CD4-positive, CD25-positive, alpha-beta regulatory T cell (primary cell): ENCODE measurements at regions not wholly inside any gene's neighbourhood (a gene's known extent, or its start where the extent isn't known, plus 50 kb on each side); places are given as distances from the start of the nearest gene placed in this dataset.

Experiments used
- ATAC-seq, 2 donors: fragments of 150-1000 bp; cut with Tn5 transposase; one replicate each; pipeline ENCODE4 v1.10.0; 2021; ENCODE audit warnings: low read depth in 2 of 2, moderate number of reproducible peaks in 2 of 2, moderate library complexity in 1 of 2
- DNase-seq, 3 donors: peaks; one replicate each; pipeline versions ENCODE4 v3.0.0 to v3.0.0-alpha.2; 2012 to 2022; ENCODE audit warnings: mixed read lengths in 1 of 3
- H3K27ac ChIP-seq: one replicate; pipeline ENCODE4 v1.7.0; 2013; ENCODE audit warnings: mild to moderate bottlenecking, low read length; ENCODE audit not compliant: insufficient read depth, poor library complexity, severe bottlenecking
- H3K27me3 ChIP-seq: one replicate; pipeline ENCODE4 v1.7.0; 2013; ENCODE audit warnings: low read length; ENCODE audit not compliant: control insufficient read depth, insufficient read depth
- H3K36me3 ChIP-seq: one replicate; pipeline ENCODE4 v1.7.0; 2013; ENCODE audit warnings: mild to moderate bottlenecking, low read length, moderate library complexity; ENCODE audit not compliant: control insufficient read depth, insufficient read depth
- H3K4me1 ChIP-seq: 2 replicates; pipeline ENCODE4 v1.7.0; 2013; ENCODE audit warnings: mild to moderate bottlenecking, low read length; ENCODE audit not compliant: insufficient read depth, control insufficient read depth, poor library complexity, severe bottlenecking
- H3K4me3 ChIP-seq: one replicate; pipeline ENCODE4 v1.7.0; 2013; ENCODE audit warnings: low read depth, mild to moderate bottlenecking, low read length, moderate library complexity
- H3K9me3 ChIP-seq, 2 experiments: 1 replicate in 1 of 2; 2 replicates in 1 of 2; pipeline ENCODE4 v1.7.0; 2013; ENCODE audit warnings: low read length in 2 of 2, mild to moderate bottlenecking in 1 of 2, moderate library complexity in 1 of 2; ENCODE audit not compliant: control insufficient read depth in 2 of 2
- H3K27ac Mint-ChIP-seq, 3 donors: one replicate each; pipeline ENCODE4 v1.8.0; 2020 to 2022; ENCODE audit warnings: mild to moderate bottlenecking in 3 of 3, mixed read lengths in 3 of 3, moderate library complexity in 2 of 3
- H3K27me3 Mint-ChIP-seq: one replicate; pipeline ENCODE4 v1.8.0; 2022; ENCODE audit warnings: mild to moderate bottlenecking, mixed read lengths
- H3K36me3 Mint-ChIP-seq: one replicate; pipeline ENCODE4 v1.8.0; 2020; ENCODE audit warnings: mixed read lengths
- H3K4me1 Mint-ChIP-seq, 4 donors: one replicate each; pipeline ENCODE4 v1.8.0; 2020 to 2022; ENCODE audit warnings: mixed read lengths in 4 of 4, mild to moderate bottlenecking in 1 of 4
- H3K4me3 Mint-ChIP-seq, 4 donors: one replicate each; pipeline ENCODE4 v1.8.0; 2020 to 2022; ENCODE audit warnings: mild to moderate bottlenecking in 4 of 4, mixed read lengths in 4 of 4, moderate library complexity in 3 of 4
- H3K9me3 Mint-ChIP-seq, 7 donors: one replicate each; pipeline ENCODE4 v1.8.0; 2020 to 2022; ENCODE audit warnings: mixed read lengths in 7 of 7, mild to moderate bottlenecking in 3 of 7, moderate library complexity in 2 of 7

GRCh38 chr21:35100349-35100811 is 51.3 kb upstream of the RUNX1 start:
- no peak for ATAC-seq
- no peaks in the 10 kb centered on the region for H3K4me1 ChIP-seq
- H3K36me3 Mint-ChIP-seq = no peaks in the 10 kb centered on the region
- no peak overlapping the region for H3K4me3 ChIP-seq
- H3K4me1 Mint-ChIP-seq = peaks cover 0 to 4% (median 1%) of the 10 kb centered on the region in 4 donors
- no peak overlapping the region for H3K4me3 Mint-ChIP-seq
- H3K36me3 ChIP-seq = no peaks in the 10 kb centered on the region
- no peaks in the 10 kb centered on the region for H3K27me3 Mint-ChIP-seq
- H3K27ac ChIP-seq = no peak overlapping the region
- no peak for DNase-seq
- H3K27ac Mint-ChIP-seq = no peak overlapping the region
- H3K9me3 Mint-ChIP-seq = no peaks in the 10 kb centered on the region
- H3K27me3 ChIP-seq = no peaks in the 10 kb centered on the region
- no peaks in the 10 kb centered on the region for H3K9me3 ChIP-seq

- no peak overlapping the region for H3K4me3 Mint-ChIP-seq
- no peak for ATAC-seq
- Histone ChIP-seq H3K9me3 (no peaks in the 10 kb centered on the region), H3K36me3 (no peaks in the 10 kb centered on the region), H3K4me3 (no peak overlapping the region), H3K4me1 (no peaks in the 10 kb centered on the region), H3K27me3 (no peaks in the 10 kb centered on the region), H3K27ac (no peak overlapping the region)
- H3K36me3 Mint-ChIP-seq = no peaks in the 10 kb centered on the region
- no peaks in the 10 kb centered on the region for H3K27me3 Mint-ChIP-seq
- no peaks in the 10 kb centered on the region for H3K9me3 Mint-ChIP-seq
- no peak for DNase-seq
- no peak overlapping the region for H3K27ac Mint-ChIP-seq
- H3K4me1 Mint-ChIP-seq = peaks cover 0 to 4% (median 1%) of the 10 kb centered on the region in 4 donors
Observed at GRCh38 chr21:35099310-35099709, 50.2 kb upstream of the RUNX1 start.
